K562 (cell line): ENCODE measurements at regions not wholly inside any gene's neighbourhood (a gene's known extent, or its start where the extent isn't known, plus 50 kb on each side); places are given as distances from the start of the nearest gene placed in this dataset.

Experiments used
- EZH2 ChIP-seq: IDR thresholded peaks from 2 replicates; pipeline ENCODE4 v1.6.1; 2012; ENCODE audit warnings: low read depth, mild to moderate bottlenecking, inconsistent platforms, low read length, borderline replicate concordance
- FOXM1 ChIP-seq, 2 experiments: fragments of 450-650 bp in 1 of 2; sonication (generic) in 1 of 2; formaldehyde crosslinking in 1 of 2; IDR thresholded peaks; 2 replicates each; pipeline versions ENCODE4 v1.6.1 to v1.9.0; 2017 to 2022; ENCODE audit warnings: low read depth in 2 of 2, mild to moderate bottlenecking in 2 of 2, missing genetic modification reagents in 1 of 2, moderate library complexity in 1 of 2
- ZBTB33 ChIP-seq: sonication (generic); formaldehyde crosslinking; IDR thresholded peaks from 2 replicates; pipeline ENCODE4 v1.8.1; 2023; ENCODE audit warnings: mild to moderate bottlenecking, missing genetic modification reagents
- ZNF589 ChIP-seq: fragments of 200-800 bp; sonication (Bioruptor generic); IDR thresholded peaks from 2 replicates; pipeline ENCODE4 v1.6.1; 2016; ENCODE audit warnings: low read depth, missing genetic modification characterization, missing compliant biosample characterization
- TF ChIP-seq, protein P1 (sequence below): fragments of 250-450 bp; sonication (Bioruptor Pico); IDR thresholded peaks from 2 replicates; pipeline ENCODE4 v1.5.0; 2020; ENCODE audit warnings: mild to moderate bottlenecking, borderline replicate concordance

DNA sequence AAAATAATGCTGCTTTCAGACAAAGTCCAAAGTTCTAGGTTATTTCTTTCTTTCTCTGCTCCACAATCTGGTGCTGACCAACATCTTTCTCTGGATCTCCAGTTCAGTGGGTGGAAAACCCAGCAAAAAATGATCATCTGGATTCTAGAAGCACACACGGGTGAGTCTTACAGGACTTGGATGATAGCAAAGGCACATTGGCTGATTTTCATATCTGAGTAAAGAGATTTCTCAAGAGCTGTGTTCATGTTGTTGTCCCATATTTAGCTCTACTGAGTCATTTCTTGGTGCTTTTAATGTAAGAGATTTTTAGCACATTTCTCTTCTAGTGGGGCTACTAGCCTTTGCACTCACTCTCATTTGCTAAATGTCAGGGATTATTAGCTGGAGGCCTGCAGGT lies 336.7 kb downstream of the GALC start:
- no peak for TF ChIP-seq FOXM1 (IDR thresholded peaks at IDR 0.05; ENCODE audit: low read depth)
- no peak for TF ChIP-seq FOXM1 (CRISPR knock-in tag; IDR thresholded peaks at IDR 0.05; ENCODE audit: low read depth)
- TF ChIP-seq EZH2: no peak
- TF ChIP-seq, protein P1, sequence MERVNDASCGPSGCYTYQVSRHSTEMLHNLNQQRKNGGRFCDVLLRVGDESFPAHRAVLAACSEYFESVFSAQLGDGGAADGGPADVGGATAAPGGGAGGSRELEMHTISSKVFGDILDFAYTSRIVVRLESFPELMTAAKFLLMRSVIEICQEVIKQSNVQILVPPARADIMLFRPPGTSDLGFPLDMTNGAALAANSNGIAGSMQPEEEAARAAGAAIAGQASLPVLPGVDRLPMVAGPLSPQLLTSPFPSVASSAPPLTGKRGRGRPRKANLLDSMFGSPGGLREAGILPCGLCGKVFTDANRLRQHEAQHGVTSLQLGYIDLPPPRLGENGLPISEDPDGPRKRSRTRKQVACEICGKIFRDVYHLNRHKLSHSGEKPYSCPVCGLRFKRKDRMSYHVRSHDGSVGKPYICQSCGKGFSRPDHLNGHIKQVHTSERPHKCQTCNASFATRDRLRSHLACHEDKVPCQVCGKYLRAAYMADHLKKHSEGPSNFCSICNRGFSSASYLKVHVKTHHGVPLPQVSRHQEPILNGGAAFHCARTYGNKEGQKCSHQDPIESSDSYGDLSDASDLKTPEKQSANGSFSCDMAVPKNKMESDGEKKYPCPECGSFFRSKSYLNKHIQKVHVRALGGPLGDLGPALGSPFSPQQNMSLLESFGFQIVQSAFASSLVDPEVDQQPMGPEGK (CRISPR knock-in tag): no peak
- TF ChIP-seq ZNF589: no peak
- TF ChIP-seq ZBTB33 (CRISPR knock-in tag): no peak
